ENCODE measurements at regions not wholly inside any gene's neighbourhood (a gene's known extent, or its start where the extent isn't known, plus 50 kb on each side); places are given as distances from the start of the nearest gene placed in this dataset.

DNA sequence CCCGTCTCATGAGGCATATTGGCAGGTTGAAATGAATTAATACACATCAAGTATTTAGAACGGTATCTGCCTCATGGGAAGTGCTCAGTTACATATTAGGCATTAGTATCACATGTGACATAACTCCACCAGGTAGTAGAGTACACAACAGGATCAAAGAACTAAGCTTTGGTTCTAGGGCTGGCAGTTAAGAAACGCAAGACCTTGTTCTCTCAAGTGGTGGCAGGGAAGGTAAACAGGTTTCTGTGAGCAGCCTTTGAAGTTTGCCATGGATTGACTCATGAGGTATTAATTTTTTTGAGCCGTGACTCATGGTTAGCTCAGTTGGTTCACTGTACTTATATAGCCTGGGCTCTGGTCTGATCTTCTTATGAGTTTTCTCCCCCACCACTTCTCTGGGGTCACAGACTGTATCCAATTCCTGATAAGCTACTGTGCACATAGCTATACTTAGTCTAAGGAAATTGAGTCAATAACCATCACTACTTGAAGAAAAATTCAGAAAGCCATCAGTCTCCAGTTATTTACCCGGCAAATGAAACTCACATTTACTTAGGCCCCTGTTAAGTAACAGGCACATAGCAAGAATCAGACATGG is 155.6 kb upstream of the STT3B start:
- Histone ChIP-seq H3K27me3 (no peaks in the 10 kb centered on the region), H3K4me3 (no peak overlapping the region), H3K4me1 (peaks cover 0 to 6% (median 0%) of the 10 kb centered on the region in 4 donors), H3K9me3 (no peaks in the 10 kb centered on the region), H3K36me3 (no peaks in the 10 kb centered on the region), H3K27ac (no peak overlapping the region)
- 47 to 62% (median 51%) methylated on average over 5 of the region's 5 CpGs for WGBS, 5 donors
- DNase-seq, result peak; percentile 32 to 90
- intact Hi-C loops (cut with DNase I; ENCODE audit: low total_unique reads), result no loop called here
- TF ChIP-seq, protein P1, sequence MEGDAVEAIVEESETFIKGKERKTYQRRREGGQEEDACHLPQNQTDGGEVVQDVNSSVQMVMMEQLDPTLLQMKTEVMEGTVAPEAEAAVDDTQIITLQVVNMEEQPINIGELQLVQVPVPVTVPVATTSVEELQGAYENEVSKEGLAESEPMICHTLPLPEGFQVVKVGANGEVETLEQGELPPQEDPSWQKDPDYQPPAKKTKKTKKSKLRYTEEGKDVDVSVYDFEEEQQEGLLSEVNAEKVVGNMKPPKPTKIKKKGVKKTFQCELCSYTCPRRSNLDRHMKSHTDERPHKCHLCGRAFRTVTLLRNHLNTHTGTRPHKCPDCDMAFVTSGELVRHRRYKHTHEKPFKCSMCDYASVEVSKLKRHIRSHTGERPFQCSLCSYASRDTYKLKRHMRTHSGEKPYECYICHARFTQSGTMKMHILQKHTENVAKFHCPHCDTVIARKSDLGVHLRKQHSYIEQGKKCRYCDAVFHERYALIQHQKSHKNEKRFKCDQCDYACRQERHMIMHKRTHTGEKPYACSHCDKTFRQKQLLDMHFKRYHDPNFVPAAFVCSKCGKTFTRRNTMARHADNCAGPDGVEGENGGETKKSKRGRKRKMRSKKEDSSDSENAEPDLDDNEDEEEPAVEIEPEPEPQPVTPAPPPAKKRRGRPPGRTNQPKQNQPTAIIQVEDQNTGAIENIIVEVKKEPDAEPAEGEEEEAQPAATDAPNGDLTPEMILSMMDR (IDR thresholded peaks at IDR 0.05), result no peak
- TF ChIP-seq POLR2AphosphoS5 (IDR thresholded peaks at IDR 0.05) (peak in 2 of 3 donors; percentile 56 to 84), POLR2A (IDR thresholded peaks at IDR 0.05) (no peak)

DNA sequence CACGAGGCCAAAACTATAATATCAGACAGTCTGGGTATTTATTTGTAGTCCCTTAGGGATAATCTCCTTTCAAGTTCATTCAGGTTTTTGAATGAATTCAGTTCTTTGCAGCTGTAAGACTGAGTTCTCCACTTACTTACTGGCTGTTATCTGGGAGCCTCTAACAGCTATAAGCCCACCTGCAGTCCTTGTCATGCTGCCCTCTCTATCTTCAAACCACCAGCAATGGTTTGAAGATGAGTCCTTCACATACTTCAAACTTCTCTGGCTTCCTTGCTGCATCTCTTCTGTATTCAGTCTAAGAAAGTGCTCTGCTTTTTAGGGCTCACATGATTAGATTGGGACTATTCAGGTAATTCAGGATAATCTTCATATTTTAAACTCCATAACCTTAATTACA is 154.5 kb upstream of the STT3B start:
- WGBS, 5 donors, result 80 to 89% (median 87%) methylated on average over 1 of the region's 1 CpG
- intact Hi-C loops (cut with DNase I; ENCODE audit: low total_unique reads), result no loop called here

DNA sequence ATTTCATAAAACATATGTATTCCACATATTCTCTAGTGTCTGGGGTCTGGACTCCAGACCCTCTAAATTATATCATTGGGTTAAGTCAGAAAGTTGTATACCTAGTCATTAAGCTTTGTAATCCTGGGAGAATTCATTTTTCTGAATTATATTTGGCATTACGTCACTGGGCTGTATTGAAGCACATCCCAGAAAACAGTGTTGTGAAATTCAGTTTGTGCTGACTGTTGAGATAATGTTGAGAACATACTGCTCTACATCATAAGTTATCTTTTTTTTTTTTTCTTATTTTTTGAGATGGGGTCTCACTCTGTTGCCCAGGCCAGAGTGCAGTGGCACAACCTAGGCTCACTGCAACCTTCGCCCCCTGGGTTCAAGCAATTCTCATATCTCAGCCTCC is 153.1 kb upstream of the STT3B start:
- no peak for DNase-seq
- H3K27me3 ChIP-seq, result no peaks in the 10 kb centered on the region
- WGBS, 5 donors, result 95 to 97% (median 97%) methylated on average over 2 of the region's 2 CpGs
- H3K27ac ChIP-seq, result no peak overlapping the region
- H3K4me3 ChIP-seq, result no peak overlapping the region
- TF ChIP-seq EP300 (IDR thresholded peaks at IDR 0.05) (no peak), POLR2AphosphoS5 (IDR thresholded peaks at IDR 0.05) (no peak), POLR2A (IDR thresholded peaks at IDR 0.05) (no peak)
- TF ChIP-seq, protein P1 (IDR thresholded peaks at IDR 0.05), result no peak
- H3K4me1 ChIP-seq, result peaks cover 0 to 5% (median 0%) of the 10 kb centered on the region in 4 donors
- H3K9me3 ChIP-seq, result no peaks in the 10 kb centered on the region
- intact Hi-C loops (cut with DNase I; ENCODE audit: low total_unique reads), result no loop called here
- H3K36me3 ChIP-seq, result no peaks in the 10 kb centered on the region

More for the DNA sequence above, 154.5 kb upstream of the STT3B start:
- Histone ChIP-seq H3K9me3 (no peaks in the 10 kb centered on the region), H3K4me3 (no peak overlapping the region), H3K4me1 (peaks cover 0 to 5% (median 0%) of the 10 kb centered on the region in 4 donors), H3K27me3 (no peaks in the 10 kb centered on the region), H3K36me3 (no peaks in the 10 kb centered on the region), H3K27ac (no peak overlapping the region)
- TF ChIP-seq POLR2A (IDR thresholded peaks at IDR 0.05) (no peak), EP300 (IDR thresholded peaks at IDR 0.05) (no peak), POLR2AphosphoS5 (IDR thresholded peaks at IDR 0.05) (no peak)
- TF ChIP-seq, protein P1 (IDR thresholded peaks at IDR 0.05), result no peak
- no peak for DNase-seq

DNA sequence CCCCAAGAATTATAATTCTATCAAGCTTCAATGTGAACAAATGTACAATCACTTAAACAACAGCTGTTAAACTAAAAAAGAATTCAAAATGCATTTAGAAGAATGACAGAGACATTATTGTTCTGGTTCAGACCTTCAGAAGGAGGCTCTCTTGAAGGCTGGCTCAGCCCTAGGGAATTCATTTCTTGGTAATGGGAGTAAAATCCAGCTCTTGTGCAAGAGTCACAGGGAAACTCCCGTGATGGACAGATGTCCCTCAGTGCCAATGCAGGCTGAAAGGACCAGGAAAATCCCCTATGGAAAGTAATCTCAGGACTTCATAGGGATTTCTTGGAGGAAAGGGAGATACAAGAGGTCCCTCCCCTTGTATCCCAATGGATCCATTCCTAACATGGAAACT is 149.9 kb upstream of the STT3B start:
- WGBS, 5 donors, result 79 to 91% (median 86%) methylated on average over 1 of the region's 1 CpG
- no peak for DNase-seq

More for the DNA sequence above, 149.9 kb upstream of the STT3B start:
- intact Hi-C loops (cut with DNase I; ENCODE audit: low total_unique reads), result no loop called here
- H3K4me3 ChIP-seq, result no peak overlapping the region
- H3K27ac ChIP-seq, result no peak overlapping the region
- H3K9me3 ChIP-seq, result no peaks in the 10 kb centered on the region
- no peaks in the 10 kb centered on the region for H3K27me3 ChIP-seq
- no peaks in the 10 kb centered on the region for H3K4me1 ChIP-seq
- H3K36me3 ChIP-seq, result no peaks in the 10 kb centered on the region
- TF ChIP-seq POLR2A (IDR thresholded peaks at IDR 0.05) (no peak), EP300 (IDR thresholded peaks at IDR 0.05) (no peak), POLR2AphosphoS5 (IDR thresholded peaks at IDR 0.05) (no peak)
- TF ChIP-seq, protein P1 (IDR thresholded peaks at IDR 0.05), result no peak

Measured in stomach (tissue), 8 donors.